NCI-H1930 (cell line): ENCODE measurements at regions not wholly inside any gene's neighbourhood (a gene's known extent, or its start where the extent isn't known, plus 50 kb on each side); places are given as distances from the start of the nearest gene placed in this dataset.
"Not testable (repeated sequence)": the region's sequence is repeated elsewhere in the genome, so short reads cannot be mapped to it uniquely, and the experiment has no call there.

ENCODE experiments used
- DNase-seq, 2 experiments: peaks; one replicate each; lab custom pipeline; 2025; lab: John Stamatoyannopoulos, UW

GRCh38 chr4:43435291-43435690 lies 542.8 kb downstream of the GRXCR1 start:
- no peak for DNase-seq

GRCh38 chr4:43452948-43453347 lies 560.4 kb downstream of the GRXCR1 start:
- no peak for DNase-seq

GRCh38 chr4:43456383-43456782 lies 563.9 kb downstream of the GRXCR1 start:
- DNase-seq = no peak

GRCh38 chr4:43457866-43458265 lies 565.4 kb downstream of the GRXCR1 start:
- no peak for DNase-seq

GRCh38 chr4:43458293-43458692 lies 565.8 kb downstream of the GRXCR1 start:
- DNase-seq = no peak

GRCh38 chr4:43471950-43472349 lies 579.4 kb downstream of the GRXCR1 start:
- no peak for DNase-seq

- DNase-seq = no peak
These were observed 589.0 kb downstream of the GRXCR1 start for GRCh38 chr4:43481526-43481925.

GRCh38 chr4:43485196-43485595 lies 592.7 kb downstream of the GRXCR1 start:
- no peak for DNase-seq

- DNase-seq = no peak
These were observed 603.7 kb downstream of the GRXCR1 start for GRCh38 chr4:43496188-43496587.

- DNase-seq = no peak
These were observed 604.1 kb downstream of the GRXCR1 start for GRCh38 chr4:43496602-43497001.

GRCh38 chr4:43505823-43506222 lies 613.3 kb downstream of the GRXCR1 start:
- not testable (repeated sequence) for DNase-seq

- DNase-seq = no peak
These were observed 619.7 kb downstream of the GRXCR1 start for GRCh38 chr4:43512253-43512652.

GRCh38 chr4:43525646-43526045 lies 633.1 kb downstream of the GRXCR1 start:
- no peak for DNase-seq

- DNase-seq = no peak
These were observed 655.0 kb downstream of the GRXCR1 start for GRCh38 chr4:43547561-43547960.

GRCh38 chr4:43550981-43551627 lies 658.6 kb downstream of the GRXCR1 start:
- DNase-seq = no peak

GRCh38 chr4:43556262-43556661 lies 663.7 kb downstream of the GRXCR1 start:
- DNase-seq = no peak

- no peak for DNase-seq
These were observed 667.5 kb downstream of the GRXCR1 start for GRCh38 chr4:43560047-43560446.

GRCh38 chr4:43564107-43564506 lies 671.6 kb downstream of the GRXCR1 start:
- no peak for DNase-seq

GRCh38 chr4:43564591-43564990 lies 672.1 kb downstream of the GRXCR1 start:
- DNase-seq = no peak

GRCh38 chr4:43567644-43568043 lies 675.1 kb downstream of the GRXCR1 start:
- DNase-seq = no peak

- no peak for DNase-seq
These were observed 694.3 kb downstream of the GRXCR1 start for GRCh38 chr4:43586813-43587212.

GRCh38 chr4:43587758-43588157 lies 695.2 kb downstream of the GRXCR1 start:
- no peak for DNase-seq

GRCh38 chr4:43607400-43607799 lies 714.9 kb downstream of the GRXCR1 start:
- DNase-seq = no peak

GRCh38 chr4:43607827-43608461 lies 715.4 kb downstream of the GRXCR1 start:
- DNase-seq = no peak
